ENCODE measurements at regions not wholly inside any gene's neighbourhood (a gene's known extent, or its start where the extent isn't known, plus 50 kb on each side); places are given as distances from the start of the nearest gene placed in this dataset.

GRCh38 chr10:34049469-34049868 lies 715.0 kb upstream of the NRP1 start:
- ChIA-PET POLR2A (no interaction called here), CTCF (no interaction called here)
- Histone ChIP-seq H3K27me3 (replicated peaks; ENCODE audit: control insufficient read depth, insufficient read depth, low read length) (no peaks in the 10 kb centered on the region), H3K4me1 (no peaks in the 10 kb centered on the region), H3K36me3 (ENCODE audit: control insufficient read depth, insufficient read depth, low read length) (no peaks in the 10 kb centered on the region), H3K9me3 (no peaks in the 10 kb centered on the region), H3K4me3 (ENCODE audit: low read depth, low read length) (no peak overlapping the region)
- Mint-ChIP-seq H3K27ac (ENCODE audit: unreplicated experiment) (no peak overlapping the region), H3K27me3 (ENCODE audit: insufficient read depth, unreplicated experiment) (no peaks in the 10 kb centered on the region), H3K36me3 (ENCODE audit: insufficient read depth, unreplicated experiment) (no peaks in the 10 kb centered on the region), H3K4me3 (ENCODE audit: unreplicated experiment) (no peak overlapping the region), H3K4me1 (ENCODE audit: low read depth, unreplicated experiment) (no peaks in the 10 kb centered on the region), H3K9me3 (ENCODE audit: unreplicated experiment) (peaks cover 15% of the 10 kb centered on the region)
- no peak for TF ChIP-seq CTCF (IDR thresholded peaks at IDR 0.05; ENCODE audit: insufficient read depth in 1 of 2, low read depth in 1 of 2, low read length in 1 of 2, severe bottlenecking in 1 of 2, unreplicated experiment in 1 of 2)
- intact Hi-C loops (cut with micrococcal nuclease; ENCODE audit: unreplicated experiment), result no loop called here
- no TSS peak for BruUV-seq (replicated peaks)
- no peak for DNase-seq

- intact Hi-C loops (cut with micrococcal nuclease; ENCODE audit: unreplicated experiment), result no loop called here
- H3K4me1 ChIP-seq, result no peaks in the 10 kb centered on the region
- TF ChIP-seq CTCF (IDR thresholded peaks at IDR 0.05; ENCODE audit: insufficient read depth in 1 of 2, low read depth in 1 of 2, low read length in 1 of 2, severe bottlenecking in 1 of 2, unreplicated experiment in 1 of 2), result no peak
- Mint-ChIP-seq H3K27ac (ENCODE audit: unreplicated experiment) (no peak overlapping the region), H3K4me1 (ENCODE audit: low read depth, unreplicated experiment) (no peaks in the 10 kb centered on the region), H3K36me3 (ENCODE audit: insufficient read depth, unreplicated experiment) (no peaks in the 10 kb centered on the region), H3K27me3 (ENCODE audit: insufficient read depth, unreplicated experiment) (no peaks in the 10 kb centered on the region), H3K4me3 (ENCODE audit: unreplicated experiment) (no peak overlapping the region), H3K9me3 (ENCODE audit: unreplicated experiment) (peaks cover 7% of the 10 kb centered on the region)
- H3K27me3 ChIP-seq (replicated peaks; ENCODE audit: control insufficient read depth, insufficient read depth, low read length), result no peaks in the 10 kb centered on the region
- no peak overlapping the region for H3K4me3 ChIP-seq (ENCODE audit: low read depth, low read length)
- no peaks in the 10 kb centered on the region for H3K9me3 ChIP-seq
- ChIA-PET POLR2A (no interaction called here), CTCF (no interaction called here)
- DNase-seq, result no peak
- no peaks in the 10 kb centered on the region for H3K36me3 ChIP-seq (ENCODE audit: control insufficient read depth, insufficient read depth, low read length)
- no TSS peak for BruUV-seq (replicated peaks)
These were observed 712.9 kb upstream of the NRP1 start for GRCh38 chr10:34047389-34047788.

DNA sequence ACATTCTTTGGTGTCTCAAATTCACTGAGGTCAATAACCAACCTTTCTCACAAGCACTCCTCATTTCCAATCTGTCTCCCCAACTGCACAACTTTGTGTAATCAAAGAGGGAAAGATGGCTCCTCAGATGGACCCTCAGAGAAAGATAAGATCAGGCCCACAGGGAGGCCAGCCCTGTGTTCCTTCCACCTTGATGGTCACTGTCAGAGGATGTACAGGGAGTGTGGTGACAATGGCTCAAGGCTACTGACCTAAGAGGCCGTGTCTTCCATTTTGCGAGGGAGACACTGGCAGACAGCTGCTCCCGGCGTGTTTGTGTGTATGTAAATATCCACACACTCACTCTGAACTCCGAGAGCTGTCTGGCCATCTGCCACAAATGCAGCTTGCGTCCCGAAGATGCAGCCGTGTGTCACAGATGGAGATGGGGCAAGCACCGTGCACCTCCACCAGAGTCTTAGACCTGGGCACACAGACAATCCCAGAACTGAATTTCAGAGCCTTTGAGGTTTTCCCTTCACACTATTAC lies 712.1 kb upstream of the NRP1 start:
- no peaks in the 10 kb centered on the region for H3K9me3 ChIP-seq
- H3K4me1 Mint-ChIP-seq (ENCODE audit: low read depth, unreplicated experiment), result no peaks in the 10 kb centered on the region
- no peak overlapping the region for H3K27ac Mint-ChIP-seq (ENCODE audit: unreplicated experiment)
- no peak overlapping the region for H3K4me3 Mint-ChIP-seq (ENCODE audit: unreplicated experiment)
- no peaks in the 10 kb centered on the region for H3K9me3 Mint-ChIP-seq (ENCODE audit: unreplicated experiment)
- no TSS peak for BruUV-seq (replicated peaks)
- H3K36me3 ChIP-seq (ENCODE audit: control insufficient read depth, insufficient read depth, low read length), result no peaks in the 10 kb centered on the region
- TF ChIP-seq CTCF (IDR thresholded peaks at IDR 0.05; ENCODE audit: insufficient read depth in 1 of 2, low read depth in 1 of 2, low read length in 1 of 2, severe bottlenecking in 1 of 2, unreplicated experiment in 1 of 2), result no peak
- ChIA-PET CTCF (no interaction called here), POLR2A (no interaction called here)
- no peak for DNase-seq
- H3K36me3 Mint-ChIP-seq (ENCODE audit: insufficient read depth, unreplicated experiment), result no peaks in the 10 kb centered on the region
- H3K4me1 ChIP-seq, result no peaks in the 10 kb centered on the region
- H3K27me3 Mint-ChIP-seq (ENCODE audit: insufficient read depth, unreplicated experiment), result no peaks in the 10 kb centered on the region
- H3K4me3 ChIP-seq (ENCODE audit: low read depth, low read length), result no peak overlapping the region
- no peaks in the 10 kb centered on the region for H3K27me3 ChIP-seq (replicated peaks; ENCODE audit: control insufficient read depth, insufficient read depth, low read length)
- intact Hi-C loops (cut with micrococcal nuclease; ENCODE audit: unreplicated experiment), result no loop called here

All from Caco-2 (cell line).